ENCODE measurements at regions not wholly inside any gene's neighbourhood (a gene's known extent, or its start where the extent isn't known, plus 50 kb on each side); places are given as distances from the start of the nearest gene placed in this dataset.

DNA sequence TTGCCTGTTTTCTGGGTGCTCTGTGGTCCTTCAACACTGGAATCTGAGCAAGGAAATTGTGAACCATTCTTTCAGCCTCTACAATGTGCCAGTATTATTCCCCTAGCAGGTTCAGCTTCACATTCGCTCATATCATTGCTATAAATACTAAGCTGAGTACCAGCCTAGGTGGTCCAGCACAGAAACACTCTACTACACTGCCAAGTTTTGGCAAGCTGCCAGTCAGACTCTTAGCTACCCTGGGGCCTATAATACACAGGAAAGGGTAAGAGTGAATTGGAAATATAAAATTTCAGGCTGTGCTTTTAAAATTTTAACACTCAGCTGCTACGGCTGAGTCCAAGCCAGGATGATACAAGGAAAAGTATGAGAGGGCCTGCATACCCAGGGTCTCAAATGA, 49.9 kb upstream of the PPP1R3A start:
- H3K27ac Mint-ChIP-seq (ENCODE audit: low read depth, unreplicated experiment) = no peak overlapping the region
- ChIA-PET CTCF (no interaction called here), POLR2A (no interaction called here)
- BruUV-seq (replicated peaks) = no TSS peak
- H3K9me3 Mint-ChIP-seq (ENCODE audit: unreplicated experiment) = no peaks in the 10 kb centered on the region
- intact Hi-C loops (cut with micrococcal nuclease) = no loop called here
- no peak overlapping the region for H3K4me3 Mint-ChIP-seq (ENCODE audit: unreplicated experiment)
- TF ChIP-seq, protein P1, sequence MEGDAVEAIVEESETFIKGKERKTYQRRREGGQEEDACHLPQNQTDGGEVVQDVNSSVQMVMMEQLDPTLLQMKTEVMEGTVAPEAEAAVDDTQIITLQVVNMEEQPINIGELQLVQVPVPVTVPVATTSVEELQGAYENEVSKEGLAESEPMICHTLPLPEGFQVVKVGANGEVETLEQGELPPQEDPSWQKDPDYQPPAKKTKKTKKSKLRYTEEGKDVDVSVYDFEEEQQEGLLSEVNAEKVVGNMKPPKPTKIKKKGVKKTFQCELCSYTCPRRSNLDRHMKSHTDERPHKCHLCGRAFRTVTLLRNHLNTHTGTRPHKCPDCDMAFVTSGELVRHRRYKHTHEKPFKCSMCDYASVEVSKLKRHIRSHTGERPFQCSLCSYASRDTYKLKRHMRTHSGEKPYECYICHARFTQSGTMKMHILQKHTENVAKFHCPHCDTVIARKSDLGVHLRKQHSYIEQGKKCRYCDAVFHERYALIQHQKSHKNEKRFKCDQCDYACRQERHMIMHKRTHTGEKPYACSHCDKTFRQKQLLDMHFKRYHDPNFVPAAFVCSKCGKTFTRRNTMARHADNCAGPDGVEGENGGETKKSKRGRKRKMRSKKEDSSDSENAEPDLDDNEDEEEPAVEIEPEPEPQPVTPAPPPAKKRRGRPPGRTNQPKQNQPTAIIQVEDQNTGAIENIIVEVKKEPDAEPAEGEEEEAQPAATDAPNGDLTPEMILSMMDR (IDR thresholded peaks at IDR 0.05; ENCODE audit: unreplicated experiment) = no peak
- H3K4me1 Mint-ChIP-seq (ENCODE audit: insufficient read depth, unreplicated experiment) = no peaks in the 10 kb centered on the region
- no peaks in the 10 kb centered on the region for H3K36me3 Mint-ChIP-seq (ENCODE audit: insufficient read depth, unreplicated experiment)
- H3K27me3 Mint-ChIP-seq (ENCODE audit: insufficient read depth, unreplicated experiment) = peaks cover 21% of the 10 kb centered on the region
- no peak for DNase-seq (ENCODE audit: unreplicated experiment)
